OCI-LY1 (cell line): ENCODE measurements at regions not wholly inside any gene's neighbourhood (a gene's known extent, or its start where the extent isn't known, plus 50 kb on each side); places are given as distances from the start of the nearest gene placed in this dataset.

ENCODE experiments used
- EZH2 ChIP-seq: fragments of 200-600 bp; sonication (generic), shearing (Covaris generic); IDR thresholded peaks from 2 replicates; pipeline ENCODE4 v1.8.0; 2017; ENCODE audit warnings: borderline replicate concordance, mixed run types, mild to moderate bottlenecking, antibody characterized with exemption, low read length, moderate library complexity, mixed read lengths
- TF ChIP-seq, protein P1 (sequence below): fragments of 200-600 bp; sonication (generic), shearing (Covaris generic); IDR thresholded peaks from 2 replicates; pipeline ENCODE4 v1.5.1; 2017; ENCODE audit warnings: mild to moderate bottlenecking, antibody characterized with exemption, low read length, moderate library complexity, mixed read lengths

DNA sequence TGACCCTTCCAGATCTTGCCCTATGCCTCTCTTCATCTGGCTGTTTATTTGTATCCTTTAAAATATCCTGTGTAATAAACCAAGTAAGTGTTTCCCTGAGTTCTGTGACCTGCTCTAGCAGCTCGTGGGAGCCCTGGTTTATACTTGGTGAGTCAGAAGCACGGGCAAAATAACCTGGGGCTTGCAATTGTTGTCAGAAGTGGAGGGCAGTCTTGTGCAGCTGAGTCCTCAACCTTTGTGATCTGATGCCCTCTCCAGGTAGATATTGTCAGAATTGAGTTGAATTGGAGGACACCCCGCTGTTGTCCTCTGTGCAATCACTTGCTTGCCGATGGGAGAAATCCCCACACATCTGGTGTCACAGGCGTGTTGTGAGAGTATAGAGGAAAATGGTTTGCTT lies 62.5 kb upstream of the PRICKLE1 start:
- TF ChIP-seq, protein P1, sequence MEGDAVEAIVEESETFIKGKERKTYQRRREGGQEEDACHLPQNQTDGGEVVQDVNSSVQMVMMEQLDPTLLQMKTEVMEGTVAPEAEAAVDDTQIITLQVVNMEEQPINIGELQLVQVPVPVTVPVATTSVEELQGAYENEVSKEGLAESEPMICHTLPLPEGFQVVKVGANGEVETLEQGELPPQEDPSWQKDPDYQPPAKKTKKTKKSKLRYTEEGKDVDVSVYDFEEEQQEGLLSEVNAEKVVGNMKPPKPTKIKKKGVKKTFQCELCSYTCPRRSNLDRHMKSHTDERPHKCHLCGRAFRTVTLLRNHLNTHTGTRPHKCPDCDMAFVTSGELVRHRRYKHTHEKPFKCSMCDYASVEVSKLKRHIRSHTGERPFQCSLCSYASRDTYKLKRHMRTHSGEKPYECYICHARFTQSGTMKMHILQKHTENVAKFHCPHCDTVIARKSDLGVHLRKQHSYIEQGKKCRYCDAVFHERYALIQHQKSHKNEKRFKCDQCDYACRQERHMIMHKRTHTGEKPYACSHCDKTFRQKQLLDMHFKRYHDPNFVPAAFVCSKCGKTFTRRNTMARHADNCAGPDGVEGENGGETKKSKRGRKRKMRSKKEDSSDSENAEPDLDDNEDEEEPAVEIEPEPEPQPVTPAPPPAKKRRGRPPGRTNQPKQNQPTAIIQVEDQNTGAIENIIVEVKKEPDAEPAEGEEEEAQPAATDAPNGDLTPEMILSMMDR: no peak
- no peak for TF ChIP-seq EZH2
